ENCODE measurements at regions not wholly inside any gene's neighbourhood (a gene's known extent, or its start where the extent isn't known, plus 50 kb on each side); places are given as distances from the start of the nearest gene placed in this dataset.

DNA sequence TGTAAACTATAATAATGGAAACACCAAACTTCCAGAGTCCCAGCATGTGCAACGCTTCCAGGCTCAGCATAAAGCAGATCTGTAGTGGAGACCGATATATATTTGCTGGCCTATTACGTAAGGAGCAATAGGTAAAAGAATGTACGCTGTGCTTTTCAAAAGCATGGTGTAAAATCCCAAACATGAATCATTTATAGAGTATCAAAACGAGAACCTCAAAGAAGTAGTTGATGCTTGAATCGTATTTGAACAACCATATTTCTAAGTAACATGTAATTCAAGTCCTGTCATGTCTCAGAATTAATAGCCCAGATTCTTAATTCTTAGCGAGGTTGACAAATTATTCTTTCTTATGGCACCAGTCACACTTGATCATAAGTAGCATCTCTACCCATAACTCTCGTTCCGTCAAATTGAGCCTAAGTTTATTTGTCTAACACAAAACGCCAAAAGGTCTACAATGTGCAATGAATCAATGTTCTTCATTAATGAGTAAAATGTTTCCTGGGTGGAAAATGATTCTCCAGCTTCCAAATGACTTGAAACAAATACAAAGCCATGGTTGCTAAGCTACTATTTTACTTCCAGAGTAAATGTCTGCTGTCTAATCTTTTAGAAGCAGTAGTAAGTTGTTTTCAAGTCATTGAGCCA, 811.5 kb upstream of the FRG1 start:
- H3K79me1 ChIP-seq (ENCODE audit: low read depth in 1 of 2, low read length in 2 of 2) = no peaks in the 10 kb centered on the region
- no CpG with 5 or more reads among the region's 10 CpGs for WGBS, 2 experiments (ENCODE audit: extremely low coverage in 2 of 2, insufficient read length in 1 of 2)
- no peak overlapping the region for H3K18ac ChIP-seq (ENCODE audit: low read depth, low read length)
- H2BK5ac ChIP-seq (ENCODE audit: low read depth, low read length, poor library complexity, severe bottlenecking) = no peak overlapping the region
- no peak overlapping the region for H4K5ac ChIP-seq (ENCODE audit: low read depth, low read length)
- H3K9me1 ChIP-seq (ENCODE audit: insufficient read depth, low read length) = peaks cover 3% of the 10 kb centered on the region; the same call in 1 of the 2 replicates
- H3K27ac ChIP-seq (ENCODE audit: insufficient read depth, low read length) = no peak overlapping the region
- in situ Hi-C loops (cut with MboI; ENCODE audit: low sequenced_read_pairs) = no loop called here
- dilution Hi-C loops (cut with HindIII; ENCODE audit: low sequenced_read_pairs, unreplicated experiment) = no loop called here
- intact Hi-C loops (cut with micrococcal nuclease) = loop anchor here (10.0 kb wide), 1 partner anchor 666 kb away; no protein-coding TSS in a partner anchor
- no TSS peak for BruUV-seq (replicated peaks)
- H2AK9ac ChIP-seq (replicated peaks; ENCODE audit: low read depth, low read length, poor library complexity) = no peak overlapping the region
- H2BK15ac ChIP-seq (ENCODE audit: low read depth, low read length) = no peak overlapping the region
- ChIA-PET POLR2A (ENCODE audit: unreplicated experiment) (no interaction called here), CTCF (no interaction called here)
- H3K4ac ChIP-seq (ENCODE audit: low read depth, low read length) = no peak overlapping the region
- H2BK20ac ChIP-seq (ENCODE audit: low read depth, low read length) = no peak overlapping the region
- H4K91ac ChIP-seq (ENCODE audit: insufficient read depth, low read depth, low read length) = no peak overlapping the region
- no peaks in the 10 kb centered on the region for H3K9me3 ChIP-seq (ENCODE audit: control insufficient read depth, insufficient read depth, low read length)
- H4K8ac ChIP-seq (ENCODE audit: low read depth in 2 of 2, low read length in 2 of 2) = no peak overlapping the region
- no peaks in the 10 kb centered on the region for H3K27me3 ChIP-seq (ENCODE audit: control insufficient read depth, insufficient read depth, low read length)
- H3K4me1 ChIP-seq (ENCODE audit: control insufficient read depth, insufficient read depth, low read length) = no peaks in the 10 kb centered on the region
- H3K23ac ChIP-seq (ENCODE audit: low read depth, low read length) = no peak overlapping the region
- DNase-seq (no peak), ATAC-seq (ENCODE audit: low read depth) (no peak)
- H3K14ac ChIP-seq (replicated peaks; ENCODE audit: low read depth, low read length) = no peak overlapping the region
- no peak overlapping the region for H3K4me2 ChIP-seq (ENCODE audit: low read depth, low read length)
- no peak overlapping the region for H2BK120ac ChIP-seq (ENCODE audit: low read depth, low read length)
- no peak overlapping the region for H2AFZ ChIP-seq (replicated peaks; ENCODE audit: low read length, poor library complexity)
- H4K20me1 ChIP-seq (ENCODE audit: insufficient read depth, low read length) = no peaks in the 10 kb centered on the region
- no peaks in the 10 kb centered on the region for H3K36me3 ChIP-seq (ENCODE audit: control insufficient read depth, insufficient read depth, low read length)
- no peak overlapping the region for H2AK5ac ChIP-seq (ENCODE audit: low read depth, low read length)
- H3K4me3 ChIP-seq (ENCODE audit: insufficient read depth, low read depth, low read length) = no peak overlapping the region
- TF ChIP-seq, protein P1, sequence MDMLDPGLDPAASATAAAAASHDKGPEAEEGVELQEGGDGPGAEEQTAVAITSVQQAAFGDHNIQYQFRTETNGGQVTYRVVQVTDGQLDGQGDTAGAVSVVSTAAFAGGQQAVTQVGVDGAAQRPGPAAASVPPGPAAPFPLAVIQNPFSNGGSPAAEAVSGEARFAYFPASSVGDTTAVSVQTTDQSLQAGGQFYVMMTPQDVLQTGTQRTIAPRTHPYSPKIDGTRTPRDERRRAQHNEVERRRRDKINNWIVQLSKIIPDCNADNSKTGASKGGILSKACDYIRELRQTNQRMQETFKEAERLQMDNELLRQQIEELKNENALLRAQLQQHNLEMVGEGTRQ (IDR thresholded peaks at IDR 0.05; ENCODE audit: low read depth, low read length) = no peak
- no peak for TF ChIP-seq RAD21 (IDR thresholded peaks at IDR 0.05; ENCODE audit: low read length)
- no peak for TF ChIP-seq MAZ (IDR thresholded peaks at IDR 0.05; ENCODE audit: borderline replicate concordance, low read depth, low read length)
- TF ChIP-seq RFX5 (IDR thresholded peaks at IDR 0.05; ENCODE audit: low read depth, low read length) = no peak
- no peak overlapping the region for H3K56ac ChIP-seq (ENCODE audit: extremely low read depth, insufficient read depth, low read length)
- no peak overlapping the region for H3K9ac ChIP-seq (ENCODE audit: low read depth, low read length)

Data from IMR-90 (cell line).